HG03103 (cell line): ENCODE measurements at regions not wholly inside any gene's neighbourhood (a gene's known extent, or its start where the extent isn't known, plus 50 kb on each side); places are given as distances from the start of the nearest gene placed in this dataset.

ENCODE experiments used
- ATAC-seq: cut with Tn5 transposase; IDR thresholded peaks from one replicate; pipeline ENCODE4 v1.9.1; 2021; ENCODE audit warnings: low read depth; ENCODE audit not compliant: unreplicated experiment

DNA sequence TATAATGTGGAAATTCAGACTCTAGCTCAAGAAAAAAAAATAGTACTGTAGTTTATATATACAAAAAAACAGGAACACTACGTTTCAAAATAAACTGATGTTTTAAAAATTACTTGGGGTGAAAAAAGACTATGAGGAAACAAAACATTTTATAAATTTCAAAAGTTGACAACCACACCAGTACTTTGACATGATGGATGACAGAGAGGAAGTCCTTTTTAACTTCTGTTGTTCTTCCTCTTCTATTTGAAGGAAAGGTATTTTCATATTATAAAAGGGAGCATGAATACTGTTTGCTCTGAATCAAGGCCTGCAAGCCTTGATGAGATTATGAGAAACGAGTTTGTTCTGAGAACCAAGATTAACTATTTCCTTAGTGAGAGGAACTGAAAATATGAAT lies 456.9 kb downstream of the TAF11L14 start:
- ATAC-seq: no peak

DNA sequence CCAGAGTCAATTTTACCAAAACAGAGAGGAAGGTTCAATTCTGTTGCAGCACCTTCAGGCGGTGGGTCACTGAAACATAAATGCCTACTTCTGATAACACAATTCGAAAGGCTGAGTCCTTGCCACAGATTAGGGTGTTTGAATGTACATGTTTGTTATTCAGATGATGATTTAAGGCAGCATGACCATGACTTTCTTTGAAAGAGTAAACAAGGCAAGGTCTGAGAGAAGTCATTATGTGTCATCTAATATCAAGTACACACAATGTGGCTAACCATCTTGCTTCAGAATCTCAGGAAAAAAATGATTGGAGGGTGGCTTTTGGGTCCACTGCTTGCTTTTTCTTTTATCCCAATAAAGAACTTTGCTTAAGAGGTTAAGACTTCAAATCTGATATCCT lies 457.5 kb downstream of the TAF11L14 start:
- no peak for ATAC-seq

- ATAC-seq: no peak
Measured at GRCh38 chr5:18095061-18095460, 460.8 kb downstream of the TAF11L14 start.

GRCh38 chr5:18097817-18098216 lies 463.6 kb downstream of the TAF11L14 start:
- ATAC-seq: no peak

DNA sequence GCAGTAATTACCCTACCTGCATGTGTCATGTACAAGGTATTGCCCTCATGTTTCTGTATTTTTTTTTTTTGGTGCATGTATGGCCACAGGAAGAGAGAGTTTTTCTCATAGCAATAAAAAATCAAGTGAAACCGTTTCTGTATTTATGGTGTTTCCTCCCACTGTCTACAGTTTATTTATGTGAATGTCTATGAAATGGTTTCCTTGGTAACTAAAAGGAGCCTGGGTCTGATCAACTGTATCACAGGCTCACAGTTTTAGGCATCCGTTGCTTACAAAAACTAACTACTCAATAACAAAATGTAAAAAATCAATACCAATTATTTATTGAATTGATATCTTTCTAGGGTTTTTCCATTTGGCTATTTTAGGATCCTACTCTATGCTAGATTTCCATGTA lies 464.4 kb downstream of the TAF11L14 start:
- ATAC-seq: no peak

- ATAC-seq: no peak
Measured at GRCh38 chr5:18099261-18099660, 465.0 kb downstream of the TAF11L14 start.

DNA sequence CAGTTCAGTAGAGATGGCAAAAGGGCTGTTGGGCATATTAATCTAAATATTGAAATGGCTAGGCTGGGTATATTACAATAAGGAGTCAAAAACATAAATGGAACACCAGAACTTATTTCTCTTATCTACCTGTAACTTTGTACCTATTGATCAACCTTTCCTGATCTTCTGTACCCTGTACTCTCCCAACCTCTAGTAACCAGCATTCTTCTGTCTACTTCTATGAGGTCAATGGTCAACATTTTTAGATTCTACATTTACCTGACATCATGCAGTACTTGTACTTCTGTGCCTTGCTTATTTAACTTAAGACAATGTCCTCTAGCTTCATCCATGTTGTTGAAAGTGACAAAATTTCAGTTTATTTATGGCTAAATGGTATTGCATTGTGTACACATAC lies 467.3 kb downstream of the TAF11L14 start:
- ATAC-seq: no peak

- ATAC-seq: no peak
Measured at GRCh38 chr5:18102733-18103132, 468.5 kb downstream of the TAF11L14 start.

GRCh38 chr5:18105449-18105848 lies 471.2 kb downstream of the TAF11L14 start:
- no peak for ATAC-seq

DNA sequence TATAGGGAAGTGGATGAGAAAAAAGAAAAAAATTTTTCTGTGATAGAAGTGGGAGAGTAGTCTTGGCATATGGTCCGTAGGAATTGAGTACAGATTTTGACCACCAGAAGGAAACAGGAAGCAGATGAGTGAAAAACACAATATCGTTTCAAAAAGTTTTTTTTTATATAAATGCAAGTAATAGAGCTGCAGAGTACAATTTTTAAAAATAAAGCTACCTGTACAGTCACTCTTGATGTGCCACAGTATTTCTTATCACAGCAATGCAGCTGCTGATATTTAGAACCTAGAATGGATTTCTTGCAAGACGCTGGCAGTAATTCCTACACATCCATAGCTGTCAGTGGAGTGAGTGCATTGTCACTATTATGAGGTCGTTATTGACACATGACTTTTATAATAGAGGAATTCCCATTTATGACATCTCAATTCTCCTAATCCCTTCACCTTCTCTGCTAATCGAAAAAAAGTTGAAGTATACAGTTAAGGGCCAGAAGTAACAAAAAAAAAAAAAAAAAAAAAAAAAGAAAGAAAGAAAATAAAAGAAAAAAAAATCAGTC lies 477.7 kb downstream of the TAF11L14 start:
- no peak for ATAC-seq

DNA sequence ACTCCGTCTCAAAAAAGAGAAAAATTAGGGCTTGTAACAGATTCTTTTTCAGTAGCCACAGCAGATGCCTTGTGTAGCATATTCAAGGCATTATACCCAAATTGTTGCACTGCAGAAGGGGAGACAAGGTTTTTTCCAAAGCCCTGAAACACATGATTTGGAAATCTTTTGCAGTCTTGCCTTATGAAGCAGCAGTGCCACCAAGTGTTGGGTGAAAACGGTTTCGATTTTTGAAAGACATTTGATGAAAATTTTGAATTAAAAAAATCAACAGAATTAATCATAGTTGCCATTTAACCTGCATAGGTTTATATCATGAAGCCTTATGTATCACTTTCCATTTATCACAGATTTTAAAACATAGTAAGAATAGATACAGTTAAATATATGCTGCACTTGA lies 479.5 kb downstream of the TAF11L14 start:
- ATAC-seq: no peak

DNA sequence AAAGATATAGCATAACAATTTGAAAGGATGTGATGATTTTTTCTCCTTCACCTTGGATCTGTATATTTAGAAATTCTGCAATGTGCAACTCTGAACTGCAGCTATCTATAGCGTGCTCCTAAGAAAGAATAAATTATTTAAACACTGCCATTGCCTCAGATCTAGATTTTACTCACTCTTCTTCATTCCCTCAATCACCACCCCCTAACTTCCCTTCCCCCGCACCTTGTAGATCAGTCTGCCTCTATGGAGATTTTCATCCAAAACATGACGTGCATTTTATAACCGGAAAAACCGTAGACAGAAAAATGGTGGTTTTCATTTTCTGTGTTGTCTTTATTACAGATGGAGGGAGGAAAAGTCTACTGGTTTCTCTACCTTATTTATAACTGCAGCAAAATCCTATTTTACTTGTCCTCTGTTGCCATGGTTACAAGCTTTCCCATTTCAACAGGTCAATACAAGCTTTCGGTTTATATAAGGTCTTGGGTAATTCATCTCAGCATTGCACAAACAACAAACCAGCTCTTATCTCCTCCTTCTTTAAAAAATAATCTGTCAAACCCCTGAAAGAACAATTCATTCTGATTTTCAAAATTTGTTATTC lies 480.0 kb downstream of the TAF11L14 start:
- ATAC-seq: no peak

GRCh38 chr5:18117968-18118367 lies 483.7 kb downstream of the TAF11L14 start:
- ATAC-seq: no peak

DNA sequence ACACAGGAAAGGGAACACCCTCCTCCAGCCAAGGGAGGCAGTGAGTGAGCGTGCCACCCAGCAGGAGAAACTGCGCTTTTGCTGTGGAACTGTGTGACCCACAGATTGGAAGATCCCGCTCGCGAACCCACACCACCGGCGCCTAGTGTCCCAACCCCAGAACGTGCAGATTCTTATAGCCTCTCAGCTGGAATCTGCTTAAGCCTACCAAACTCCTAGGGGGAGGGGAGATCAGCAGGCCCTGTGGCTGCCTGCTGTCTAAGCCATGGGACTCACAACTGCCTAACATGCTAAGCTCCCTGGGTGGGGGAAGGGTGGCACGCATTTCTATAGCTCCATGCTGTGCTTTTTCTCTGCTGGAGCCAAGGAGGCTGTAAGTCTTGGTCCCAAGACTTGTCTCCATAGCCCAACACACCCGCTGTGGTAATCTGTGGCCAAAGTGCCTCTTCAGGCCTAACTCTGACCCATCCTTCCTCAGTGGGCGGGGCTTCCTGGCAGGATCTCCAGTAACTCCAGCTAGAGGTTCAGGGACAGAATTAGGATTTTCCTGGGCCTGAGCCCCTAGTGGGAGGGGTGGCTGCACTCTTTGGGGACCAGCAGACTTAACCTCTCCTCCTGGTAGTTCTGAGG lies 485.0 kb downstream of the TAF11L14 start:
- ATAC-seq: no peak

GRCh38 chr5:18141222-18141621 lies 507.0 kb downstream of the TAF11L14 start:
- no peak for ATAC-seq

- ATAC-seq: no peak
Measured at GRCh38 chr5:18142831-18143230, 508.6 kb downstream of the TAF11L14 start.

DNA sequence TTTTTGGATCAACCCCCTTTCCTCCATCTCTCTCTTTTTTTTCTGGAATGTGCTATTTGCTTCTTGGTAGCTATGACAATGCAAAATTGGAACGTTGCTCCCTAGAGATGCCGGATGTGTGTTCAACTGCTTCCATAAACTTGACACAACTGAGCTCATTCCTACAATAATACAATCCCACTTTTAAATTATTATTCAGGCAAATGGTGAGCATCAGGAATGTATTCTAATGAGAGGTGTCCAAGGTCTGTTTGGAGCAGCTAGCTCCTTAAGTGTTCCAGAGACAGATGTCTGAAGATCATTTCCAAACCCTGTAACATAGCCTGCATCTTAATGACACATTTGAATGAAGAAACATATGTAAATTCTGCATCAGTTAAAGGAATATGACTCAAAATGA lies 518.4 kb downstream of the TAF11L14 start:
- no peak for ATAC-seq

DNA sequence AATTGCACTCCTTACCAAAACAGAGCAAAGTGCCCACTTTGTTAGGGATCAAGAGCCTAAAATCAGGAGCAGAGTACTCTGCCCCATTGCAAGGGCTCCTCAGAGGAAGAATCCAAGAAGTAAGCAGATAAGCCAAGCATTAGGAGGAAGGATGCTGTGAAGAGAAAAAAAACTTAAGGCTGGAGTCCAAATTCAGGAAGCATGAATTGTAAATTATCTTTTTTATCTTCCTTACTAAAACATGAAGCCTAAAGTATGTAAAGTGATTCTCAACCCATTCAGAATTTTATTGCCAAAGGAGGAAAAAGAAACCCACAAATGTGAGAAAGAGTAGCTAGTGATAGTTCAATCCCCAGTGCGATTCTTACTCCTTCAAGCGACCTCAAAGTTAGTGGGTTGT lies 523.9 kb downstream of the TAF11L14 start:
- ATAC-seq: no peak

DNA sequence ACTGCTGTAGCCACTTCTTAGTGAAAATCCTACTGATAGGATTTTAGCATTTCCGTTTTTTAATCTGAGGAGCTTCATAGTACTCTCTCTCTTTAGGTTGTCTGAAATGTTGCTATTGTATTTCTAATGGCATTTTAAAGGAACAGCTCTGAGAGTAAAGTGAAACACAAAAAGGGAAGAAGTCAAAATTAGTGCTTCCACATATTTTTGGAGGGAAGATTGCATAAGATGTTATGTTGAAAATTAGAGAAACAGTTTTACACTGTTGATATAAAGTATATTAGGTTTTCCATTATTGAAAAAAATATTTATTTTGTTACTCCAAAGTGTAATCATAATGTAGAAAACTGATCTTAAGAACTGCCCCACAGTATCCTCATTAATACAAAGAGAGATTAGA lies 525.1 kb downstream of the TAF11L14 start:
- ATAC-seq: no peak

GRCh38 chr5:18171684-18172083 lies 537.4 kb downstream of the TAF11L14 start:
- ATAC-seq: no peak

GRCh38 chr5:18179579-18179978 lies 545.3 kb downstream of the TAF11L14 start:
- no peak for ATAC-seq

DNA sequence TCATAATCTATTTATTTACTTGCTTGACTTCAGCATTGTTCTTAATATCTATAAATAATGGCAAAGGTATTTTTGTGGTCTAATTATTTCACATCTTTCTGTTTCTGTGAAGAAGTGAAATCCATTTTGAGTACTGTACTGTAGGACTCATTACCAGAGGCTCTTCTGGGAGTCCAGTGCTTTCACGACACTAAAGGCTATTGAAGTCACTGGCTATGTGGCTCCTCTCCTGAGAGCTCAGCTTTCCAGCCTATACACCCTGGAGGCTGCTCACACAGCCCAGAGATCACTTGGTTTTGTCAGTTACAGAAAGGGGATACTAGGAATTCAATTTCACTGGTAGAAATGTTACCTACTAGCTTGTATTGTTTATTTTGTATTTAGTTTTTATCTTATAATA lies 547.3 kb downstream of the TAF11L14 start:
- ATAC-seq: no peak
